ENCODE measurements at regions not wholly inside any gene's neighbourhood (a gene's known extent, or its start where the extent isn't known, plus 50 kb on each side); places are given as distances from the start of the nearest gene placed in this dataset.

DNA sequence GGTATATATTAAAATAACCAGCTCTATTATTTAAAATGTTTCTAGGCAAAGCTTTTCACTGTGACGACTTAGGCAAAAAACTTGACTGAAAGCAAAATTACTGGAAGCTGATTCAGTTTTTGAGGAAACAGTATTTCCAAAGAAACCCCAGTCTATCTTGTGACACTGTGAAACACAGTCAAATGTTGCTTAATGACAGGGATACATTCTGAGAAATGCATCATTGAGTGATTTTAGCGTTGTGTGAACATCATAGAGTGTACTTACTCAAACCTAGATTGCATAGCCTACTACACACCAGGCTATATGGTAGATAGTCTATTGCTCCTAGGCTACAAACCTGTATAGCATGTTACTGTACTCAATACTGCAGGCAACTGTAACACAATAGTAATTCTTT is 116.9 kb upstream of the KCNK1 start:
- no peak overlapping the region for H3K27ac ChIP-seq (ENCODE audit: insufficient read length, low read depth, low read length)
- H4K91ac ChIP-seq (ENCODE audit: insufficient read length, low read depth, low read length): no peak overlapping the region
- H3K23me2 ChIP-seq (ENCODE audit: insufficient read length, low read depth, low read length, poor library complexity, severe bottlenecking): no peaks in the 10 kb centered on the region
- WGBS (ENCODE audit: extremely low coverage, insufficient read length, low lambda C conversion rate): no CpG with 5 or more reads among the region's 2 CpGs
- H4K20me1 ChIP-seq (ENCODE audit: control insufficient read depth, insufficient read depth, insufficient read length): no peaks in the 10 kb centered on the region
- no peak overlapping the region for H2BK20ac ChIP-seq (ENCODE audit: low read depth, low read length, poor library complexity, severe bottlenecking)
- H3K9me3 Mint-ChIP-seq: peaks cover 2 to 11% of the 10 kb centered on the region in 2 experiments
- H2BK120ac ChIP-seq (ENCODE audit: low read depth, low read length, poor library complexity, severe bottlenecking): no peak overlapping the region
- H3K27ac Mint-ChIP-seq: no peak overlapping the region
- no peaks in the 10 kb centered on the region for H3K9me3 ChIP-seq (ENCODE audit: control insufficient read depth, low read depth, low read length)
- DNase-seq: no peak
- no peaks in the 10 kb centered on the region for H3K27me3 Mint-ChIP-seq (ENCODE audit: low read depth)
- no peak overlapping the region for H3K23ac ChIP-seq (ENCODE audit: insufficient read length, low read depth, low read length)
- H3K4me1 Mint-ChIP-seq: peaks cover 32 to 38% of the 10 kb centered on the region in 2 experiments
- H2BK5ac ChIP-seq (ENCODE audit: insufficient read length, low read length): no peak overlapping the region
- no peak overlapping the region for H2BK15ac ChIP-seq (ENCODE audit: low read depth, low read length)
- H3K36me3 Mint-ChIP-seq (ENCODE audit: insufficient read depth in 1 of 3, low read depth in 3 of 3): peaks cover 0 to 10% (median 4%) of the 10 kb centered on the region in 3 experiments; a peak in 4 of 7 replicates
- no peak overlapping the region for H3K4me2 ChIP-seq (ENCODE audit: insufficient read depth, insufficient read length, low read length)
- no peaks in the 10 kb centered on the region for H3K79me1 ChIP-seq (ENCODE audit: insufficient read depth, low read depth, low read length, poor library complexity, severe bottlenecking)
- H3K4ac ChIP-seq (ENCODE audit: low read depth, low read length): no peak overlapping the region
- TF ChIP-seq, protein P1, sequence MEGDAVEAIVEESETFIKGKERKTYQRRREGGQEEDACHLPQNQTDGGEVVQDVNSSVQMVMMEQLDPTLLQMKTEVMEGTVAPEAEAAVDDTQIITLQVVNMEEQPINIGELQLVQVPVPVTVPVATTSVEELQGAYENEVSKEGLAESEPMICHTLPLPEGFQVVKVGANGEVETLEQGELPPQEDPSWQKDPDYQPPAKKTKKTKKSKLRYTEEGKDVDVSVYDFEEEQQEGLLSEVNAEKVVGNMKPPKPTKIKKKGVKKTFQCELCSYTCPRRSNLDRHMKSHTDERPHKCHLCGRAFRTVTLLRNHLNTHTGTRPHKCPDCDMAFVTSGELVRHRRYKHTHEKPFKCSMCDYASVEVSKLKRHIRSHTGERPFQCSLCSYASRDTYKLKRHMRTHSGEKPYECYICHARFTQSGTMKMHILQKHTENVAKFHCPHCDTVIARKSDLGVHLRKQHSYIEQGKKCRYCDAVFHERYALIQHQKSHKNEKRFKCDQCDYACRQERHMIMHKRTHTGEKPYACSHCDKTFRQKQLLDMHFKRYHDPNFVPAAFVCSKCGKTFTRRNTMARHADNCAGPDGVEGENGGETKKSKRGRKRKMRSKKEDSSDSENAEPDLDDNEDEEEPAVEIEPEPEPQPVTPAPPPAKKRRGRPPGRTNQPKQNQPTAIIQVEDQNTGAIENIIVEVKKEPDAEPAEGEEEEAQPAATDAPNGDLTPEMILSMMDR (conservative IDR thresholded peaks at IDR 0.05): no peak
- no peak overlapping the region for H3K4me3 Mint-ChIP-seq
- no peak overlapping the region for H3K14ac ChIP-seq (ENCODE audit: insufficient read depth, low read length)
- no peak overlapping the region for H4K8ac ChIP-seq (replicated peaks; ENCODE audit: insufficient read length, low read depth, low read length)
- no peak overlapping the region for H4K5ac ChIP-seq (ENCODE audit: insufficient read length, low read depth, low read length)
- H2AFZ ChIP-seq (ENCODE audit: low read length): no peak overlapping the region
- no peaks in the 10 kb centered on the region; the same call in 1 of the 2 replicates for H3K4me1 ChIP-seq (ENCODE audit: insufficient read depth, low read length)
- no peak overlapping the region for H2AK5ac ChIP-seq (ENCODE audit: insufficient read length, low read length)
- H3K27me3 ChIP-seq (ENCODE audit: insufficient read depth, low read length): no peaks in the 10 kb centered on the region
- H3K79me2 ChIP-seq (ENCODE audit: insufficient read depth, low read length): no peaks in the 10 kb centered on the region
- no peak overlapping the region for H3T11ph ChIP-seq (ENCODE audit: low read length)
- no peak overlapping the region for H2BK12ac ChIP-seq (ENCODE audit: insufficient read length, low read depth, low read length)
- no peak overlapping the region for H3K56ac ChIP-seq (ENCODE audit: insufficient read length, low read depth, low read length)
- no peak overlapping the region for H3K9ac ChIP-seq (ENCODE audit: extremely low read depth, insufficient read length, low read length)
- no peak overlapping the region for H3K18ac ChIP-seq (ENCODE audit: insufficient read length, low read depth, low read length)

All from H9 (cell line).